GM18517 (cell line): ENCODE measurements at regions not wholly inside any gene's neighbourhood (a gene's known extent, or its start where the extent isn't known, plus 50 kb on each side); places are given as distances from the start of the nearest gene placed in this dataset.

Source experiments
- ATAC-seq: cut with Tn5 transposase; IDR thresholded peaks from one replicate; pipeline ENCODE4 v1.9.1; 2021; ENCODE audit warnings: mild to moderate bottlenecking, moderate library complexity; ENCODE audit not compliant: unreplicated experiment

GRCh38 chr14:98446508-98446907 lies 825.5 kb downstream of the BCL11B start:
- no peak for ATAC-seq

GRCh38 chr14:98456231-98456630 lies 815.8 kb downstream of the BCL11B start:
- no peak for ATAC-seq

GRCh38 chr14:98458702-98459101 lies 813.3 kb downstream of the BCL11B start:
- ATAC-seq: no peak

- ATAC-seq: no peak
These were observed 809.1 kb downstream of the BCL11B start for GRCh38 chr14:98462908-98463307.

- no peak for ATAC-seq
These were observed 805.2 kb downstream of the BCL11B start for GRCh38 chr14:98466807-98467206.

GRCh38 chr14:98470663-98471062 lies 801.3 kb downstream of the BCL11B start:
- no peak for ATAC-seq

- ATAC-seq: no peak
These were observed 797.1 kb downstream of the BCL11B start for GRCh38 chr14:98474900-98475299.

GRCh38 chr14:98477935-98478334 lies 794.1 kb downstream of the BCL11B start:
- no peak for ATAC-seq

- ATAC-seq: no peak
These were observed 782.9 kb downstream of the BCL11B start for GRCh38 chr14:98489115-98489514.

- ATAC-seq: no peak
These were observed 777.4 kb downstream of the BCL11B start for GRCh38 chr14:98494582-98494981.

- no peak for ATAC-seq
These were observed 773.7 kb downstream of the BCL11B start for GRCh38 chr14:98498019-98498885.

- ATAC-seq: no peak
These were observed 770.7 kb downstream of the BCL11B start for GRCh38 chr14:98501335-98501734.

GRCh38 chr14:98501836-98502235 lies 770.2 kb downstream of the BCL11B start:
- ATAC-seq: no peak

GRCh38 chr14:98503086-98503815 lies 768.7 kb downstream of the BCL11B start:
- no peak for ATAC-seq

- no peak for ATAC-seq
These were observed 764.7 kb downstream of the BCL11B start for GRCh38 chr14:98507264-98507663.

GRCh38 chr14:98510392-98510791 lies 761.6 kb downstream of the BCL11B start:
- ATAC-seq: no peak

GRCh38 chr14:98512501-98513251 lies 759.3 kb downstream of the BCL11B start:
- no peak for ATAC-seq

- ATAC-seq: no peak
These were observed 758.4 kb downstream of the BCL11B start for GRCh38 chr14:98513558-98513957.

- no peak for ATAC-seq
These were observed 758.0 kb downstream of the BCL11B start for GRCh38 chr14:98514016-98514415.

GRCh38 chr14:98536256-98536655 lies 735.7 kb downstream of the BCL11B start:
- ATAC-seq: no peak

GRCh38 chr14:98542316-98542715 lies 729.7 kb downstream of the BCL11B start:
- ATAC-seq: no peak
